ENCODE measurements at regions not wholly inside any gene's neighbourhood (a gene's known extent, or its start where the extent isn't known, plus 50 kb on each side); places are given as distances from the start of the nearest gene placed in this dataset.

GRCh38 chr3:16048435-16049318, 125.8 kb upstream of the GALNT15 start:
- Histone ChIP-seq H3K4me1 (ENCODE audit: control insufficient read depth, insufficient read depth, low read length) (no peaks in the 10 kb centered on the region), H3K36me3 (ENCODE audit: control insufficient read depth, insufficient read depth, low read length) (no peaks in the 10 kb centered on the region), H3K4me3 (ENCODE audit: low read depth, low read length) (no peak overlapping the region), H3K9me3 (ENCODE audit: control insufficient read depth, insufficient read depth, low read length) (no peaks in the 10 kb centered on the region), H3K9ac (ENCODE audit: low read depth, low read length) (no peak overlapping the region), H3K27me3 (ENCODE audit: control insufficient read depth, insufficient read depth, low read length) (no peaks in the 10 kb centered on the region)

DNA sequence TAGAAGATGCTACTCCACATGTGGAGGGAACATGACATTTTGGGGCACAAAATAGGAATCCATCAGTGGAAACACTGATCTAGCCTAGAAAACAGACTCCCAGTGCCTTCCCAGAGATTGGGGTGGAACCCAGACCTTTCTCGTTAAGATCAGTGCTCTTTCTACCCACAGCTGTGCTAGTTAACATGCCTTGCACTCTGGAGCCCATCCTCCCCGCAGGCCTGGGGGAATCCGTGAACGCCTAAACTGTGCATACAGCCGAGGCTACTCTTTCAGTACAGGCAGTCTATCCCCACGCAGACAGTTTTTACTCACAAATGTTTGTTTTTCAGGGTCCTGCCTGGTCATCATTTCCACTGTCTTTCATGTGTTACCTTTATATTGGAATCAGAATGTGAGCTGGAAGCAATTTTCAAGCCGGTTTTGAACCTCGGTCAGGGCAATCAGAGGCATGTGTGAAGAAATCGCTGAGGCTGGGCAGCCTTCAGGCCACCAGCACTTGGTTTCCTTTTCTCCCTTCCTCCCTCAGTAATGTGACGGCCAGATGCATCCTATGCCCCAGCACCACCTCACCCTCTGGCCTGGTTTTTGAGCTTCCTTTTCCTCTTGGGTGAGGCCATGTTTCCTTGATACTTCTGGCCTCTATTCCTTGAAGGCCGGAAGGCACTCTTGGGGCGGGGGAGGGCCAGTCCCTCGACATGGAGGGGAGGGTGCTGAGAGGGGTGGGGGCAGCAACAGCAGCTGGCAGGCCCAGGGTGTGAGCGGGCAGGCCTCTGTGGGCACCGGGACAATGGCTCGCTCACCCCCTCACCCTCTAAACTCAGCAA, 123.6 kb upstream of the GALNT15 start:
- Histone ChIP-seq H3K36me3 (ENCODE audit: control insufficient read depth, insufficient read depth, low read length) (no peaks in the 10 kb centered on the region), H3K9me3 (ENCODE audit: control insufficient read depth, insufficient read depth, low read length) (no peaks in the 10 kb centered on the region), H3K27me3 (ENCODE audit: control insufficient read depth, insufficient read depth, low read length) (no peaks in the 10 kb centered on the region), H3K4me1 (ENCODE audit: control insufficient read depth, insufficient read depth, low read length) (no peaks in the 10 kb centered on the region), H3K4me3 (ENCODE audit: low read depth, low read length) (no peak overlapping the region), H3K9ac (ENCODE audit: low read depth, low read length) (no peak overlapping the region)

GRCh38 chr3:16051691-16052090, 122.8 kb upstream of the GALNT15 start:
- no peak overlapping the region for H3K9ac ChIP-seq (ENCODE audit: low read depth, low read length)
- H3K9me3 ChIP-seq (ENCODE audit: control insufficient read depth, insufficient read depth, low read length), result no peaks in the 10 kb centered on the region
- no peaks in the 10 kb centered on the region for H3K27me3 ChIP-seq (ENCODE audit: control insufficient read depth, insufficient read depth, low read length)
- H3K36me3 ChIP-seq (ENCODE audit: control insufficient read depth, insufficient read depth, low read length), result no peaks in the 10 kb centered on the region
- H3K4me3 ChIP-seq (ENCODE audit: low read depth, low read length), result no peak overlapping the region
- H3K4me1 ChIP-seq (ENCODE audit: control insufficient read depth, insufficient read depth, low read length), result no peaks in the 10 kb centered on the region

GRCh38 chr3:16052964-16053363, 121.5 kb upstream of the GALNT15 start:
- H3K4me3 ChIP-seq (ENCODE audit: low read depth, low read length), result no peak overlapping the region
- no peaks in the 10 kb centered on the region for H3K36me3 ChIP-seq (ENCODE audit: control insufficient read depth, insufficient read depth, low read length)
- no peaks in the 10 kb centered on the region for H3K9me3 ChIP-seq (ENCODE audit: control insufficient read depth, insufficient read depth, low read length)
- H3K4me1 ChIP-seq (ENCODE audit: control insufficient read depth, insufficient read depth, low read length), result no peaks in the 10 kb centered on the region
- H3K27me3 ChIP-seq (ENCODE audit: control insufficient read depth, insufficient read depth, low read length), result no peaks in the 10 kb centered on the region
- no peak overlapping the region for H3K9ac ChIP-seq (ENCODE audit: low read depth, low read length)

DNA sequence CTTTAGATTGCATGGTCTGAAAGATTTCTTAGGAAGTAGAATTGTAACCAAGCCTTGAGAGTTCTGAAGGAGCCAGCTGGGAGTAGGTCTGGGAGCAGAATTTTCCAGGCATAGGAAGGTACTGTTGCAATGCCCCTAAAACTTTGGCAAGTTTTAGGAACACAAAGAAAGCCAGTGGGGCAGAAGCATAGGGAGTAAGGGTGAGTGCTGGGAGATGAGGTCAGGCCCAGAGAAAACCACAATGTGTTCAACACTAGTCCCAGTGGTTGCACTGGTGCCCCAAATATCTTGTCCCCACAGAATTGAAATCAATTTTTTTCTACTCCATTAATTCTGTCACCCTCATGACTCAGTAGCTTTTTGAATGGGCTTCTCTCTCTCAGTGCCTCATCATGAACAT, 120.7 kb upstream of the GALNT15 start:
- Histone ChIP-seq H3K4me1 (ENCODE audit: control insufficient read depth, insufficient read depth, low read length) (no peaks in the 10 kb centered on the region), H3K4me3 (ENCODE audit: low read depth, low read length) (no peak overlapping the region), H3K36me3 (ENCODE audit: control insufficient read depth, insufficient read depth, low read length) (no peaks in the 10 kb centered on the region), H3K9me3 (ENCODE audit: control insufficient read depth, insufficient read depth, low read length) (no peaks in the 10 kb centered on the region), H3K27me3 (ENCODE audit: control insufficient read depth, insufficient read depth, low read length) (no peaks in the 10 kb centered on the region), H3K9ac (ENCODE audit: low read depth, low read length) (no peak overlapping the region)

GRCh38 chr3:16055606-16056211, 118.8 kb upstream of the GALNT15 start:
- Histone ChIP-seq H3K36me3 (ENCODE audit: control insufficient read depth, insufficient read depth, low read length) (no peaks in the 10 kb centered on the region), H3K9ac (ENCODE audit: low read depth, low read length) (no peak overlapping the region), H3K9me3 (ENCODE audit: control insufficient read depth, insufficient read depth, low read length) (no peaks in the 10 kb centered on the region), H3K4me3 (ENCODE audit: low read depth, low read length) (no peak overlapping the region), H3K27me3 (ENCODE audit: control insufficient read depth, insufficient read depth, low read length) (no peaks in the 10 kb centered on the region), H3K4me1 (ENCODE audit: control insufficient read depth, insufficient read depth, low read length) (no peaks in the 10 kb centered on the region)

DNA sequence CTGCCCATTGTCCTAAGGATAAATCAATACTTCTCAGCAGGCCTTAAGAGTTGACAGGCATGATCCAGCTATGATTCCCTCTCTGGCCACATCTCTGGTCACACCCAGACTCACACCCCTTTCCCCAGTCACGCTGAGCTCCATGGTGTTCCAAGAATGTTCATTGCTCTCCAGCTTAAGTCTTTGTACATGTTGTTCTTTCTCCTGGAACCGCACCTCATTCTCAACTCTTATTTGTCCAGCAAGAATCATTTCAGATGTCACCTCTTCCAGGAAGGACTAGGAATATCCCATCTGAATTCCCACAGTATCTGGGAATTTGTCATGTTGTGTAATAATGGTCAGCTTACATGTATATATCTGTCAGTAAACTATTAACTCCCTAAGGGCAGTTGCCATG, 118.3 kb upstream of the GALNT15 start:
- no peaks in the 10 kb centered on the region for H3K9me3 ChIP-seq (ENCODE audit: control insufficient read depth, insufficient read depth, low read length)
- no peaks in the 10 kb centered on the region for H3K36me3 ChIP-seq (ENCODE audit: control insufficient read depth, insufficient read depth, low read length)
- H3K4me1 ChIP-seq (ENCODE audit: control insufficient read depth, insufficient read depth, low read length), result no peaks in the 10 kb centered on the region
- H3K9ac ChIP-seq (ENCODE audit: low read depth, low read length), result no peak overlapping the region
- H3K4me3 ChIP-seq (ENCODE audit: low read depth, low read length), result no peak overlapping the region
- no peaks in the 10 kb centered on the region for H3K27me3 ChIP-seq (ENCODE audit: control insufficient read depth, insufficient read depth, low read length)

DNA sequence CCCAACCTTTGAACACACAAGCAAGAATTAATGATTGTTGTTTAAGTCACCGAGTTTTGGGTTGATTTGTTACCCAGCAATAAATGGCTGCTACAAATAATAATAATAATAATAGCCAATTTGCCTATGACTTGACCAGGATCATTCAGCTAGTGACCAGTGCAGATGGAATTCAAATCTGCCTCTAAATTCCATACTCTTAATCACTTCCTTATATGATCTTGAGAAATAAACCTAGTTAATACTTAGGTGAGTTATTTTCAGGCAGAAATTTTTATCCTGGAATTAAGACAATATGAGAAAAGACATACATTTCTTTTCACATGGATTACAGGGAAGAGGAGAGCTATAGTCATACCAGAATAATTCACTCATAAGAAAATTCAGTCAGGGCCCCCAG, 116.0 kb upstream of the GALNT15 start:
- Histone ChIP-seq H3K4me1 (ENCODE audit: control insufficient read depth, insufficient read depth, low read length) (no peaks in the 10 kb centered on the region), H3K4me3 (ENCODE audit: low read depth, low read length) (no peak overlapping the region), H3K9ac (ENCODE audit: low read depth, low read length) (no peak overlapping the region), H3K36me3 (ENCODE audit: control insufficient read depth, insufficient read depth, low read length) (no peaks in the 10 kb centered on the region), H3K9me3 (ENCODE audit: control insufficient read depth, insufficient read depth, low read length) (no peaks in the 10 kb centered on the region), H3K27me3 (ENCODE audit: control insufficient read depth, insufficient read depth, low read length) (no peaks in the 10 kb centered on the region)

DNA sequence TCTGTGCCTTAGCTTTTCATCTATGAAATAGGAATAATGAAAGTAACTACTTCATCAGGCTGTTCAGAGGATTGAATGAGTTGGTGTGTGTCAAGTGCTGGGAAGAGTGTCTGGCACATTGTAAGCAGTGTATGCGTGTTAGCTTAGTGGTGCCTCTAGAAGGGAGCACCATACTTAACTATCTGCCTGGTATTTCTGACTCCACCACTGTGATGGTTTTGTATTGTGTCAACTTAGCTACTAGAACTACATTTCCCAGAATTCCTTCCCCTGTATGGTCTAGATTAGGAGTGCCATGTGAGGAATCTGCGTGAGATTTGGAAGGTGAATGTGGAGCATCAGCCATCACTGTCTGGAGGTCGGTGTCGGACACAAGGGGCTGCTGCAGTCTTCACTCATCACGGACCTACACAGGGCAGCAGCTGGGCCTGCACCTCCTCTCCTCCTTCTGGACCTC, 115.4 kb upstream of the GALNT15 start:
- no peak overlapping the region for H3K9ac ChIP-seq (ENCODE audit: low read depth, low read length)

DNA sequence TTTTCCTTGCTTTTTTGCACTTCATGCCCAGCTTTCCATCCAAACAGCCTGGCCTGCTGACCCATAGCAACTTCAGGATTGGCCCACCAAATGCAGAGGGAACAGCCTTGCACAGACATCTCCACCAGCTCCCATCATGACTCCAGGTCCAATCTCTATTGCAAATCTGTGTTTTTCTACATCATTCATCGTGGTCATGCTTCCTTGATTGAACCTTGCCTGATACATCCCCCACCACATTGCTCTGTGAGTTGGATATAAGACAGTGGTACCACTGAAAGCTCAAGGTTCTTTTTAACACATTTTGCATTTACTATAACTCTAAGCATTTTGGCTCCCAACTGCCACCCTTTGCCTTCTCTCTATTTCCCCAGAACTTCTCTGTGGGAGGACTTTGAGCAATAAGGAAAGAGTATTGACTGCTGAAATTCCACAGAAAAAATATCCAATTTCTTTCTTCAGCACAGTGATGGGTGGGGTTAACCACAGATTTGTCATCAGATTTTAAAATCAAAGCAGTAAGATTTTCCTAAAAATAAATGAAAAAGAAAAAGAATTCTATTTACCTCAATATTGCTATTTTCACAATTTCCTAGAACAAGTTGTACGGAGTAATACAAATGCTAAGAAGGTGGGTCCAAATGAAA, 114.6 kb upstream of the GALNT15 start:
- Histone ChIP-seq H3K4me1 (ENCODE audit: control insufficient read depth, insufficient read depth, low read length) (no peaks in the 10 kb centered on the region), H3K9ac (ENCODE audit: low read depth, low read length) (no peak overlapping the region), H3K36me3 (ENCODE audit: control insufficient read depth, insufficient read depth, low read length) (no peaks in the 10 kb centered on the region), H3K27me3 (ENCODE audit: control insufficient read depth, insufficient read depth, low read length) (no peaks in the 10 kb centered on the region), H3K9me3 (ENCODE audit: control insufficient read depth, insufficient read depth, low read length) (no peaks in the 10 kb centered on the region), H3K4me3 (ENCODE audit: low read depth, low read length) (no peak overlapping the region)

More for the DNA sequence above, 115.4 kb upstream of the GALNT15 start:
- Histone ChIP-seq H3K36me3 (ENCODE audit: control insufficient read depth, insufficient read depth, low read length) (no peaks in the 10 kb centered on the region), H3K4me3 (ENCODE audit: low read depth, low read length) (no peak overlapping the region), H3K9me3 (ENCODE audit: control insufficient read depth, insufficient read depth, low read length) (no peaks in the 10 kb centered on the region), H3K4me1 (ENCODE audit: control insufficient read depth, insufficient read depth, low read length) (no peaks in the 10 kb centered on the region), H3K27me3 (ENCODE audit: control insufficient read depth, insufficient read depth, low read length) (no peaks in the 10 kb centered on the region)

DNA sequence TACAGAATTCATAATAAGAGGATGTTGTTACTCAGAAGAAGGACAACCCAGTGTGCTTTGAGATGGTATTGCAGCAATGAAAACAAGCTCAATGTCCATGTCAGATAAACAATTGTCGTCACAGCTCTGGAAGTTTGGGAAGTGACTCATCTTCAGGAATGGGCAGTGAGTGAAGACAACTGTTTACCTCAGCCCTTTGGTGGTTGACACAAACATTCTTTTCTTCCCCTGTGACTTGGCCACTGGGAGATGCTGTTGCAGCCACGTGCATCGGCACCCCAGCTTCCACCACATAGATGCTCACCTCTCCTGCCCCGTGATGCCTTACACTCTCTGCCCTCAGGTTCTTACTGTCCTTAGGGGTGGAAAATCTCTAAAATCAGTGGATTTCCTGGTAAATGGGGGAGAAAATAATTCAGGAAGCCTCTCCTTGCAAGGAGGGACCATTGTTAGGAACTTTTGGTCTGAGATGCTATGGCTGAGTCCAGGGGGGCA, 114.1 kb upstream of the GALNT15 start:
- no peaks in the 10 kb centered on the region for H3K9me3 ChIP-seq (ENCODE audit: control insufficient read depth, insufficient read depth, low read length)
- no peak overlapping the region for H3K9ac ChIP-seq (ENCODE audit: low read depth, low read length)
- H3K36me3 ChIP-seq (ENCODE audit: control insufficient read depth, insufficient read depth, low read length), result no peaks in the 10 kb centered on the region
- no peaks in the 10 kb centered on the region for H3K27me3 ChIP-seq (ENCODE audit: control insufficient read depth, insufficient read depth, low read length)
- no peaks in the 10 kb centered on the region for H3K4me1 ChIP-seq (ENCODE audit: control insufficient read depth, insufficient read depth, low read length)
- no peak overlapping the region for H3K4me3 ChIP-seq (ENCODE audit: low read depth, low read length)
